H1 (cell line): ENCODE measurements at regions not wholly inside any gene's neighbourhood (a gene's known extent, or its start where the extent isn't known, plus 50 kb on each side); places are given as distances from the start of the nearest gene placed in this dataset.

Experiments
- CTCF ChIA-PET: fragments of 300-600 bp; sonication (Branson Sonifier 250); formaldehyde crosslinking; loops from one replicate; lab custom pipeline; 2021; ENCODE audit not compliant: partially characterized antibody; lab: Charles Lee
- POLR2A ChIA-PET: fragments of 300-600 bp; sonication (Branson Sonifier 250); formaldehyde crosslinking; loops from one replicate; lab custom pipeline; 2021; ENCODE audit warnings: inconsistent platforms; ENCODE audit not compliant: partially characterized antibody; lab: Charles Lee
- DNase-seq, 2 experiments: peaks; one replicate each; pipeline versions ENCODE4 v3.0.0 to v3.0.0-alpha.2; 2010 to 2022; ENCODE audit warnings: low spot score in 2 of 2, low read depth in 1 of 2, mixed read lengths in 1 of 2
- FAIRE-seq: peaks from 2 replicates; lab custom pipeline; 2011; peaks lifted over from hg19 to GRCh38; lab: Jason Lieb, UNC
- H2AFZ ChIP-seq: 2 replicates; pipeline ENCODE4 v1.8.1; 2012; ENCODE audit warnings: low read length, inconsistent platforms
- H2AK5ac ChIP-seq: 2 replicates; pipeline ENCODE4 v1.6.1; 2013; ENCODE audit warnings: low read depth, low read length
- H2BK120ac ChIP-seq: replicated peaks from 2 replicates; pipeline ENCODE3; 2013; ENCODE audit warnings: low read depth, low read length, inconsistent platforms
- H2BK12ac ChIP-seq: 2 replicates; pipeline ENCODE4 v1.6.1; 2013; ENCODE audit warnings: low read depth, low read length
- H2BK15ac ChIP-seq: 2 replicates; pipeline ENCODE4 v1.6.1; 2013; ENCODE audit warnings: low read length
- H2BK20ac ChIP-seq: 2 replicates; pipeline ENCODE4 v1.6.1; 2013; ENCODE audit warnings: low read length
- H2BK5ac ChIP-seq: 2 replicates; pipeline ENCODE4 v1.6.1; 2013; ENCODE audit warnings: low read depth, low read length
- H3K14ac ChIP-seq: 2 replicates; pipeline ENCODE4 v1.6.1; 2013; ENCODE audit warnings: inconsistent platforms; ENCODE audit not compliant: insufficient read length
- H3K18ac ChIP-seq: 2 replicates; pipeline ENCODE4 v1.6.1; 2013; ENCODE audit warnings: low read length; ENCODE audit errors: extremely low read depth
- H3K23ac ChIP-seq: 2 replicates; pipeline ENCODE4 v1.6.1; 2013; ENCODE audit warnings: inconsistent platforms; ENCODE audit not compliant: insufficient read length
- H3K23me2 ChIP-seq: 2 replicates; pipeline ENCODE4 v1.6.1; 2013; ENCODE audit warnings: low read depth, low read length
- H3K27ac ChIP-seq: 2 replicates; pipeline ENCODE4 v1.6.1; 2011; ENCODE audit warnings: low read depth, low read length, inconsistent platforms
- H3K27me3 ChIP-seq, 4 experiments: replicated peaks in 1 of 4; 1 replicate in 1 of 4; 2 replicates in 3 of 4; pipeline versions ENCODE4 v1.6.1 to v1.8.1; 2011 to 2013; ENCODE audit warnings: low read length in 3 of 4, mild to moderate bottlenecking in 3 of 4, inconsistent platforms in 2 of 4, mixed read lengths in 2 of 4, moderate library complexity in 1 of 4; ENCODE audit not compliant: control insufficient read depth in 3 of 4, insufficient read depth in 3 of 4; ENCODE audit errors: extremely low read depth in 1 of 4
- H3K36me3 ChIP-seq, 4 experiments: 2 replicates each; pipeline versions ENCODE4 v1.6.1 to v1.8.1; 2011 to 2013; ENCODE audit warnings: mild to moderate bottlenecking in 4 of 4, low read length in 3 of 4, moderate library complexity in 2 of 4, control low read depth in 1 of 4, inconsistent platforms in 1 of 4; ENCODE audit not compliant: insufficient read depth in 4 of 4, control insufficient read depth in 2 of 4
- H3K4ac ChIP-seq: replicated peaks from 2 replicates; pipeline ENCODE3; 2013; ENCODE audit warnings: low read length, low read depth, mixed read lengths, inconsistent platforms; ENCODE audit not compliant: insufficient read length
- H3K4me1 ChIP-seq, 4 experiments: replicated peaks in 1 of 4; 1 replicate in 1 of 4; 2 replicates in 3 of 4; pipeline versions ENCODE4 v1.6.1 to v1.8.1; 2011 to 2013; ENCODE audit warnings: low read length in 3 of 4, inconsistent platforms in 2 of 4, mixed read lengths in 1 of 4; ENCODE audit not compliant: insufficient read depth in 4 of 4, control insufficient read depth in 3 of 4
- H3K4me2 ChIP-seq, 2 experiments: 2 replicates each; pipeline versions ENCODE4 v1.6.1 to v1.8.1; 2011 to 2013; ENCODE audit warnings: low read depth in 2 of 2, low read length in 2 of 2, control low read depth in 1 of 2, inconsistent platforms in 1 of 2, mild to moderate bottlenecking in 1 of 2; ENCODE audit not compliant: insufficient read depth in 1 of 2
- H3K4me3 ChIP-seq, 4 experiments: fragments of 200-600, 300-600 bp in 1 of 4; sonication (generic), shearing (Covaris generic), sonication (Bioruptor Twin) in 1 of 4; 2 replicates each; pipeline versions ENCODE4 v1.5.1 to v1.8.1; 2011 to 2016; ENCODE audit warnings: low read length in 4 of 4, low read depth in 3 of 4, control low read depth in 2 of 4, inconsistent platforms in 2 of 4, mild to moderate bottlenecking in 2 of 4, mixed read lengths in 1 of 4, moderate library complexity in 1 of 4; ENCODE audit not compliant: insufficient read depth in 2 of 4; ENCODE audit errors: extremely low read depth in 1 of 4
- H3K56ac ChIP-seq: replicated peaks from 2 replicates; pipeline ENCODE3; 2013; ENCODE audit warnings: low read depth, mild to moderate bottlenecking, mixed read lengths, low read length, inconsistent platforms; ENCODE audit not compliant: insufficient read length
- H3K79me1 ChIP-seq: 2 replicates; pipeline ENCODE4 v1.6.1; 2013; ENCODE audit warnings: low read depth, low read length, control low read depth
- H3K79me2 ChIP-seq, 2 experiments: 2 replicates each; pipeline versions ENCODE4 v1.6.1 to v1.8.1; 2012 to 2013; ENCODE audit warnings: low read length in 2 of 2, mild to moderate bottlenecking in 2 of 2, inconsistent platforms in 1 of 2; ENCODE audit not compliant: insufficient read depth in 2 of 2, control insufficient read depth in 1 of 2
- H3K9ac ChIP-seq, 4 experiments: replicated peaks in 1 of 4; 1 replicate in 1 of 4; 2 replicates in 3 of 4; pipeline versions ENCODE4 v1.6.1 to v1.8.1; 2011 to 2013; ENCODE audit warnings: low read depth in 3 of 4, low read length in 3 of 4, control low read depth in 2 of 4, mild to moderate bottlenecking in 2 of 4, moderate library complexity in 2 of 4, inconsistent platforms in 1 of 4; ENCODE audit errors: extremely low read depth in 1 of 4
- H3K9me3 ChIP-seq, 2 experiments: 2 replicates each; pipeline versions ENCODE4 v1.6.1 to v1.8.1; 2012 to 2013; ENCODE audit warnings: mild to moderate bottlenecking in 2 of 2, moderate library complexity in 2 of 2, control low read depth in 1 of 2, inconsistent platforms in 1 of 2, low read depth in 1 of 2, low read length in 1 of 2, mixed read lengths in 1 of 2; ENCODE audit not compliant: insufficient read depth in 2 of 2
- H4K20me1 ChIP-seq, 2 experiments: replicated peaks in 1 of 2; 2 replicates each; pipeline versions ENCODE3 to v1.8.1; 2011 to 2013; ENCODE audit warnings: inconsistent platforms in 2 of 2, low read length in 2 of 2, mild to moderate bottlenecking in 1 of 2; ENCODE audit not compliant: insufficient read depth in 2 of 2, control insufficient read depth in 1 of 2
- H4K5ac ChIP-seq: 2 replicates; pipeline ENCODE4 v1.6.1; 2013; ENCODE audit warnings: low read length, low read depth, mixed read lengths, inconsistent platforms; ENCODE audit not compliant: insufficient read length
- H4K8ac ChIP-seq: 2 replicates; pipeline ENCODE4 v1.8.0; 2013; ENCODE audit warnings: mild to moderate bottlenecking, moderate library complexity, low read length, inconsistent platforms; ENCODE audit not compliant: insufficient read depth; ENCODE audit errors: extremely low read depth
- H4K91ac ChIP-seq: replicated peaks from 2 replicates; pipeline ENCODE3; 2013; ENCODE audit warnings: low read length, mixed read lengths, inconsistent platforms; ENCODE audit not compliant: insufficient read length
- ATF2 ChIP-seq: IDR thresholded peaks from 2 replicates; pipeline ENCODE4 v1.6.1; 2012; ENCODE audit warnings: low read length, inconsistent platforms
- CEBPB ChIP-seq: IDR thresholded peaks from 2 replicates; pipeline ENCODE4 v1.6.1; 2012; ENCODE audit warnings: low read depth, low read length
- CHD1 ChIP-seq: IDR thresholded peaks from 2 replicates; pipeline ENCODE4 v1.6.1; 2012; ENCODE audit warnings: low read depth, low read length, improper control_type of control experiment
- CREB1 ChIP-seq: IDR thresholded peaks from 2 replicates; pipeline ENCODE4 v1.6.1; 2012; ENCODE audit warnings: inconsistent platforms
- KDM4A ChIP-seq: IDR thresholded peaks from one replicate; pipeline ENCODE4 v1.7.1; 2012; ENCODE audit warnings: low read depth, mild to moderate bottlenecking, moderate library complexity, low read length, inconsistent platforms; ENCODE audit not compliant: severe bottlenecking
- PHF8 ChIP-seq: fragments of 200-600 bp; sonication (generic); conservative IDR thresholded peaks from 2 replicates; pipeline ENCODE4 v1.7.1; 2012; ENCODE audit warnings: low read depth, mild to moderate bottlenecking, inconsistent platforms, low read length, moderate library complexity
- RNF2 ChIP-seq: fragments of 200-900, 300-1000 bp; sonication (generic); IDR thresholded peaks from 2 replicates; pipeline ENCODE4 v1.7.1; 2016; ENCODE audit warnings: borderline replicate concordance, low read depth, mild to moderate bottlenecking, antibody characterized with exemption, low read length; ENCODE audit not compliant: poor library complexity, severe bottlenecking; ENCODE audit errors: missing control alignments
- SIRT6 ChIP-seq: IDR thresholded peaks from one replicate; pipeline ENCODE4 v1.7.1; 2012; ENCODE audit warnings: low read length, inconsistent platforms
- SIX5 ChIP-seq: IDR thresholded peaks from 2 replicates; pipeline ENCODE4 v1.6.1; 2011; ENCODE audit warnings: mild to moderate bottlenecking, low read depth, low read length
- WGBS, 2 experiments: shearing (Covaris generic) in 1 of 2; methylation state at CpG; one replicate each; pipeline versions ENCODE4 v1.1.6 to v1.1.7; 2013 to 2015; ENCODE audit warnings: low lambda C conversion rate in 2 of 2, mixed read lengths in 2 of 2, inconsistent platforms in 1 of 2, low coverage in 1 of 2, missing lambda C conversion rate in 1 of 2; ENCODE audit not compliant: insufficient replicate concordance in 2 of 2, insufficient coverage in 1 of 2, insufficient read length in 1 of 2; ENCODE audit errors: extremely low coverage in 1 of 2, missing lambda C conversion rate in 1 of 2; 5-methylcytosine and 5-hydroxymethylcytosine counted together
- TF ChIP-seq, protein P1 (sequence below): IDR thresholded peaks from 2 replicates; pipeline ENCODE4 v1.6.1; 2012; ENCODE audit warnings: inconsistent platforms
- TF ChIP-seq, protein P2 (sequence below): IDR thresholded peaks from 2 replicates; pipeline ENCODE4 v1.6.1; 2012; ENCODE audit warnings: inconsistent platforms

GRCh38 chr6:85396159-85396808 lies 53.6 kb upstream of the NT5E start:
- Histone ChIP-seq H2BK20ac (no peak overlapping the region), H3K79me2 (no peaks in the 10 kb centered on the region), H3K36me3 (no peaks in the 10 kb centered on the region), H3K4me2 (no peak overlapping the region), H3K9ac (no peak overlapping the region), H2BK5ac (no peak overlapping the region), H3K27ac (no peak overlapping the region), H3K79me1 (no peaks in the 10 kb centered on the region), H3K9me3 (no peaks in the 10 kb centered on the region), H3K23ac (no peak overlapping the region), H2BK15ac (no peak overlapping the region), H3K27me3 (no peaks in the 10 kb centered on the region), H3K18ac (no peak overlapping the region), H4K20me1 (no peaks in the 10 kb centered on the region), H2BK120ac (no peak overlapping the region), H2AFZ (no peak overlapping the region), H3K4ac (no peak overlapping the region), H4K91ac (no peak overlapping the region), H2AK5ac (no peak overlapping the region), H4K8ac (no peak overlapping the region), H2BK12ac (no peak overlapping the region), H3K14ac (no peak overlapping the region), H3K56ac (no peak overlapping the region), H4K5ac (no peak overlapping the region), H3K23me2 (no peaks in the 10 kb centered on the region), H3K4me3 (no peak overlapping the region), H3K4me1 (no peaks in the 10 kb centered on the region)
- FAIRE-seq (no peak), DNase-seq (no peak)
- 84% methylated on average over 3 of the region's 3 CpGs; no CpG with 5 or more reads in 1 of the 2 experiments for WGBS, 2 experiments
- ChIA-PET POLR2A (no interaction called here), CTCF (interaction anchor here (1.0 to 1.4 kb wide), 2 partner anchors 56 to 86 kb away, joined by 3 to 4 read pairs; no protein-coding TSS in a partner anchor)
- TF ChIP-seq CREB1 (no peak), PHF8 (no peak), CEBPB (no peak), ATF2 (no peak), SIX5 (no peak), RNF2 (no peak), KDM4A (no peak), CHD1 (no peak), SIRT6 (no peak)
- TF ChIP-seq, protein P1, sequence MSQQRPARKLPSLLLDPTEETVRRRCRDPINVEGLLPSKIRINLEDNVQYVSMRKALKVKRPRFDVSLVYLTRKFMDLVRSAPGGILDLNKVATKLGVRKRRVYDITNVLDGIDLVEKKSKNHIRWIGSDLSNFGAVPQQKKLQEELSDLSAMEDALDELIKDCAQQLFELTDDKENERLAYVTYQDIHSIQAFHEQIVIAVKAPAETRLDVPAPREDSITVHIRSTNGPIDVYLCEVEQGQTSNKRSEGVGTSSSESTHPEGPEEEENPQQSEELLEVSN: no peak
- TF ChIP-seq, protein P2, sequence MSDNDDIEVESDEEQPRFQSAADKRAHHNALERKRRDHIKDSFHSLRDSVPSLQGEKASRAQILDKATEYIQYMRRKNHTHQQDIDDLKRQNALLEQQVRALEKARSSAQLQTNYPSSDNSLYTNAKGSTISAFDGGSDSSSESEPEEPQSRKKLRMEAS: no peak
